HG03558 (cell line): ENCODE measurements at regions not wholly inside any gene's neighbourhood (a gene's known extent, or its start where the extent isn't known, plus 50 kb on each side); places are given as distances from the start of the nearest gene placed in this dataset.

Experiments
- ATAC-seq: cut with Tn5 transposase; IDR thresholded peaks from one replicate; pipeline ENCODE4 v1.9.1; 2021; ENCODE audit warnings: moderate number of reproducible peaks; ENCODE audit not compliant: unreplicated experiment; ENCODE audit errors: extremely low read depth

- no peak for ATAC-seq
Measured at GRCh38 chr14:87816416-87816815, 176.6 kb downstream of the GALC start.

GRCh38 chr14:87815121-87815520, 177.9 kb downstream of the GALC start:
- ATAC-seq: no peak

GRCh38 chr14:87813686-87814085, 179.3 kb downstream of the GALC start:
- ATAC-seq: no peak

- ATAC-seq: no peak
Measured at GRCh38 chr14:87813211-87813610, 179.8 kb downstream of the GALC start.

- no peak for ATAC-seq
Measured at GRCh38 chr14:87811246-87811645, 181.7 kb downstream of the GALC start.

- no peak for ATAC-seq
Measured at GRCh38 chr14:87810711-87811110, 182.3 kb downstream of the GALC start.

- no peak for ATAC-seq
Measured at GRCh38 chr14:87809261-87809660, 183.7 kb downstream of the GALC start.

GRCh38 chr14:87805315-87805723, 187.7 kb downstream of the GALC start:
- ATAC-seq: no peak

- ATAC-seq: no peak
Measured at GRCh38 chr14:87800216-87800615, 192.8 kb downstream of the GALC start.

GRCh38 chr14:87799400-87799799, 193.6 kb downstream of the GALC start:
- ATAC-seq: no peak

- no peak for ATAC-seq
Measured at GRCh38 chr14:87797001-87797400, 196.0 kb downstream of the GALC start.

- ATAC-seq: no peak
Measured at GRCh38 chr14:87794561-87794960, 198.4 kb downstream of the GALC start.

GRCh38 chr14:87785897-87786296, 207.1 kb downstream of the GALC start:
- ATAC-seq: no peak

- ATAC-seq: no peak
Measured at GRCh38 chr14:87784386-87784785, 208.6 kb downstream of the GALC start.

- ATAC-seq: no peak
Measured at GRCh38 chr14:87783071-87783470, 209.9 kb downstream of the GALC start.

- no peak for ATAC-seq
Measured at GRCh38 chr14:87772854-87773253, 220.1 kb downstream of the GALC start.

GRCh38 chr14:87767567-87767901, 225.4 kb downstream of the GALC start:
- peak; percentile 68 for ATAC-seq

GRCh38 chr14:87758876-87759275, 234.1 kb downstream of the GALC start:
- ATAC-seq: no peak

- ATAC-seq: no peak
Measured at GRCh38 chr14:87756661-87757060, 236.3 kb downstream of the GALC start.

- no peak for ATAC-seq
Measured at GRCh38 chr14:87754520-87755223, 238.3 kb downstream of the GALC start.

GRCh38 chr14:87748558-87748957, 244.4 kb downstream of the GALC start:
- ATAC-seq: no peak

- no peak for ATAC-seq
Measured at GRCh38 chr14:87745507-87746118, 247.4 kb downstream of the GALC start.
